ENCODE measurements at regions not wholly inside any gene's neighbourhood (a gene's known extent, or its start where the extent isn't known, plus 50 kb on each side); places are given as distances from the start of the nearest gene placed in this dataset.

DNA sequence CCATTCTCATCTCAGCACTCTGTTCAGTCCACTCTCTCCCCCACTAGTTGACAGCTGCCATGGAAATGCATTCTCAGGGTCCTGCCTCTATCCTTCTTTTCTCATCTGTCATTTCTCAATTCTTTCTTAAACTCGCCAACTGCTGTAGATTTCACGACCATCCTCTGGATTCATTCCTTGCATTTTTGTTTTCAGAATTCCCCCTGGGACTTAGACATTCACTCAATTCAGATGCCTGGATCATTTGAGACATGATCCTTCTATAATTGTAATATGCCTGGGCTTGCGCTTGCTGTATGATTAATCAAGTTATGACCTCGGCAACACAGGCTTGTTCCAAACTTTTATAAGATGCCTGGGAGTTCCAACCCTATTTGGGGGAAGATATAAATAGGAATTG, 104.5 kb downstream of the RAB11FIP2 start:
- Histone ChIP-seq H3K27me3 (ENCODE audit: control insufficient read depth, insufficient read depth, low read length) (no peaks in the 10 kb centered on the region), H3K4me3 (ENCODE audit: low read length in 3 of 3) (no peak overlapping the region), H3K4me1 (ENCODE audit: control insufficient read depth in 2 of 3, insufficient read depth in 2 of 3, low read depth in 1 of 3, low read length in 3 of 3) (no peaks in the 10 kb centered on the region), H3K9ac (ENCODE audit: low read length in 3 of 3) (no peak overlapping the region), H3K36me3 (ENCODE audit: control insufficient read depth in 2 of 3, insufficient read depth in 3 of 3, low read length in 3 of 3) (no peaks in the 10 kb centered on the region), H3K27ac (ENCODE audit: low read depth in 2 of 2, low read length in 2 of 2) (no peak overlapping the region), H3K9me3 (ENCODE audit: control insufficient read depth in 2 of 3, insufficient read depth in 1 of 3, low read length in 3 of 3) (no peaks in the 10 kb centered on the region)
- intact Hi-C loops (cut with DNase I), result no loop called here
- FAIRE-seq (no peak), DNase-seq (no peak)
- TF ChIP-seq, protein P1, sequence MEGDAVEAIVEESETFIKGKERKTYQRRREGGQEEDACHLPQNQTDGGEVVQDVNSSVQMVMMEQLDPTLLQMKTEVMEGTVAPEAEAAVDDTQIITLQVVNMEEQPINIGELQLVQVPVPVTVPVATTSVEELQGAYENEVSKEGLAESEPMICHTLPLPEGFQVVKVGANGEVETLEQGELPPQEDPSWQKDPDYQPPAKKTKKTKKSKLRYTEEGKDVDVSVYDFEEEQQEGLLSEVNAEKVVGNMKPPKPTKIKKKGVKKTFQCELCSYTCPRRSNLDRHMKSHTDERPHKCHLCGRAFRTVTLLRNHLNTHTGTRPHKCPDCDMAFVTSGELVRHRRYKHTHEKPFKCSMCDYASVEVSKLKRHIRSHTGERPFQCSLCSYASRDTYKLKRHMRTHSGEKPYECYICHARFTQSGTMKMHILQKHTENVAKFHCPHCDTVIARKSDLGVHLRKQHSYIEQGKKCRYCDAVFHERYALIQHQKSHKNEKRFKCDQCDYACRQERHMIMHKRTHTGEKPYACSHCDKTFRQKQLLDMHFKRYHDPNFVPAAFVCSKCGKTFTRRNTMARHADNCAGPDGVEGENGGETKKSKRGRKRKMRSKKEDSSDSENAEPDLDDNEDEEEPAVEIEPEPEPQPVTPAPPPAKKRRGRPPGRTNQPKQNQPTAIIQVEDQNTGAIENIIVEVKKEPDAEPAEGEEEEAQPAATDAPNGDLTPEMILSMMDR (IDR thresholded peaks at IDR 0.05; ENCODE audit: borderline replicate concordance, extremely low read depth, insufficient read depth), result no peak

DNA sequence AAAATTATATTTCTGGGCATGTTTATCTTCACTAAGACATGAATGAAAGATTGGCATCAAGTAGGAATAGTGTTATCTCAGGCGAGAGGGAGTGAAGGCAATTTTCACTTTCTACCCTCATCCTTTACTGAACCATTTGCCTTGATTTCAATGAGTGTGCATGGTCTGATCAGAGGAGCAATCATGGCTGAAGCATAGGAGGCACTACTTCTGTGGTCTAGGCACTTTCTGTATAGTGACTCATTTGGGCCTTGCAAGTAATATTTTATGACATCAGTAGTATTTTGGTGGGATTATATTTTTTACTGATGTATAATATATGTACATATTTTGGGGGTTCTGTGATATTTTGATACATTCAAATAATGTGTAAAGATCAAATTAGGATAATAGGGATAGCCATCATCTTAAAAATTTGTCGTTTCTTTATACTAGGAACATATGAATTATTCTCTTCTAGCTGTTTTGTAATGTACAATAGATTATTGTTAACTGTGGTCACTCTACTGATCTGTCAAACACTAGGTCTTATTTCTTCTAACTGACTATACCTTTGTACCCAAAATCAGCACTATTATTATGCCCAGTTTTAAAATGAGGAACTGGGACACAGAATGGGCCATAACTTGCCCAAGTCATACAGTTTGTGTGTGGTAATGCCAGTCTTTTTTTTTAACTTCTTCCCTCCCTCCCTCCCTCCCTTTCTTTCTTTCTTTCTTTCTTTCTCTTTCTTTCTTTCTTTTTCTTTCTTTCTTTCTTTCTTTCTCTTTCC, 101.9 kb downstream of the RAB11FIP2 start:
- intact Hi-C loops (cut with DNase I), result no loop called here
- TF ChIP-seq, protein P1 (IDR thresholded peaks at IDR 0.05; ENCODE audit: borderline replicate concordance, extremely low read depth, insufficient read depth), result no peak
- Histone ChIP-seq H3K27ac (ENCODE audit: low read depth in 2 of 2, low read length in 2 of 2) (no peak overlapping the region), H3K4me1 (ENCODE audit: control insufficient read depth in 2 of 3, insufficient read depth in 2 of 3, low read depth in 1 of 3, low read length in 3 of 3) (no peaks in the 10 kb centered on the region), H3K9ac (ENCODE audit: low read length in 3 of 3) (no peak overlapping the region), H3K4me3 (ENCODE audit: low read length in 3 of 3) (no peak overlapping the region), H3K27me3 (ENCODE audit: control insufficient read depth, insufficient read depth, low read length) (no peaks in the 10 kb centered on the region), H3K9me3 (ENCODE audit: control insufficient read depth in 2 of 3, insufficient read depth in 1 of 3, low read length in 3 of 3) (no peaks in the 10 kb centered on the region), H3K36me3 (ENCODE audit: control insufficient read depth in 2 of 3, insufficient read depth in 3 of 3, low read length in 3 of 3) (no peaks in the 10 kb centered on the region)
- FAIRE-seq, result no peak
- DNase-seq, result no peak

DNA sequence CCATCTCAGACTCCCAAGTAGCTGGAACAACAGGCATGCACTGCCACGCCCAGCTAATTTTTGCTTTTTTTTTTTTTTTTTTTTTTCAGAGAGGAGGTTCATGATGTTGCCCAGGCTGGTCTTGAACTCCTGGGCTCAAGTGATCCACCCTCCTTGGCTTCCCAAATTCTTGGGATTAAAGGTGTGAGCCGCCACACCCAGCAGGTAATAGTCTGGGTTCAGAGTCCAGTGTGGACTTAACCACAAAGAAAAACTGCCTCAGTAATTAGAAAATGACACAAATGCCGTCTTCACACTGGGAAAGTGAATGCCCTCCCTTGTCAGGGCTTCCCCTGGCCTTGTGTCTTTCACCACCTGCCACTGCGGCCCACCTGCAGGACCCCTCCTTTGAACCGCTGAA, 101.1 kb downstream of the RAB11FIP2 start:
- intact Hi-C loops (cut with DNase I), result no loop called here
- Histone ChIP-seq H3K27ac (ENCODE audit: low read depth in 2 of 2, low read length in 2 of 2) (no peak overlapping the region), H3K4me1 (ENCODE audit: control insufficient read depth in 2 of 3, insufficient read depth in 2 of 3, low read depth in 1 of 3, low read length in 3 of 3) (no peaks in the 10 kb centered on the region), H3K9ac (ENCODE audit: low read length in 3 of 3) (no peak overlapping the region), H3K9me3 (ENCODE audit: control insufficient read depth in 2 of 3, insufficient read depth in 1 of 3, low read length in 3 of 3) (no peaks in the 10 kb centered on the region), H3K4me3 (ENCODE audit: low read length in 3 of 3) (no peak overlapping the region), H3K27me3 (ENCODE audit: control insufficient read depth, insufficient read depth, low read length) (no peaks in the 10 kb centered on the region), H3K36me3 (ENCODE audit: control insufficient read depth in 2 of 3, insufficient read depth in 3 of 3, low read length in 3 of 3) (no peaks in the 10 kb centered on the region)
- DNase-seq, result no peak
- FAIRE-seq, result no peak
- TF ChIP-seq, protein P1 (IDR thresholded peaks at IDR 0.05; ENCODE audit: borderline replicate concordance, extremely low read depth, insufficient read depth), result no peak
